Parathyroid adenoma (tissue), 2 donors: ENCODE measurements at regions not wholly inside any gene's neighbourhood (a gene's known extent, or its start where the extent isn't known, plus 50 kb on each side); places are given as distances from the start of the nearest gene placed in this dataset.

ENCODE experiments used
- H2AFZ ChIP-seq: fragments of 300-600 bp; sonication (generic); one replicate; pipeline ENCODE4 v1.7.0; 2017; ENCODE audit warnings: antibody characterized with exemption, mild to moderate bottlenecking
- H3K27ac ChIP-seq: fragments of 300-600 bp; sonication (generic); one replicate; pipeline ENCODE4 v1.7.0; 2017
- H3K27me3 ChIP-seq: fragments of 300-600 bp; sonication (generic); one replicate; pipeline ENCODE4 v1.7.0; 2017; ENCODE audit warnings: low read length; ENCODE audit not compliant: control insufficient read depth, insufficient read depth
- H3K36me3 ChIP-seq: fragments of 300-600 bp; sonication (generic); one replicate; pipeline ENCODE4 v1.7.0; 2017; ENCODE audit warnings: low read length; ENCODE audit not compliant: control insufficient read depth, insufficient read depth
- H3K4me1 ChIP-seq: fragments of 300-600 bp; sonication (generic); one replicate; pipeline ENCODE4 v1.7.0; 2017; ENCODE audit warnings: control low read depth
- H3K4me2 ChIP-seq: fragments of 300-600 bp; sonication (generic); one replicate; pipeline ENCODE4 v1.7.0; 2017; ENCODE audit warnings: low read length
- H3K4me3 ChIP-seq: fragments of 300-600 bp; sonication (generic); one replicate; pipeline ENCODE4 v1.7.0; 2017; ENCODE audit warnings: low read depth, low read length
- H3K79me2 ChIP-seq: fragments of 300-600 bp; sonication (generic); one replicate; pipeline ENCODE4 v1.7.0; 2017; ENCODE audit warnings: control low read depth
- H3K9ac ChIP-seq: fragments of 300-600 bp; sonication (generic); one replicate; pipeline ENCODE4 v1.7.0; 2017; ENCODE audit warnings: mild to moderate bottlenecking
- H3K9me3 ChIP-seq: fragments of 300-600 bp; sonication (generic); one replicate; pipeline ENCODE4 v1.7.0; 2017; ENCODE audit warnings: low read length; ENCODE audit not compliant: control insufficient read depth
- CTCF ChIP-seq: fragments of 300-600 bp; sonication (generic); IDR thresholded peaks from one replicate; pipeline ENCODE4 v1.7.0; 2017; ENCODE audit warnings: antibody characterized with exemption, mild to moderate bottlenecking
- donor health status: primary hyperparathyroidism.

GRCh38 chr11:45024316-45024715, 73.6 kb upstream of the TP53I11 start:
- Histone ChIP-seq H3K9ac (no peak overlapping the region), H3K4me1 (no peaks in the 10 kb centered on the region), H3K4me3 (no peak overlapping the region), H3K27ac (no peak overlapping the region), H3K4me2 (no peak overlapping the region), H2AFZ (no peak overlapping the region), H3K27me3 (no peaks in the 10 kb centered on the region), H3K36me3 (no peaks in the 10 kb centered on the region), H3K9me3 (no peaks in the 10 kb centered on the region), H3K79me2 (no peaks in the 10 kb centered on the region)
- no peak for TF ChIP-seq CTCF

- no peaks in the 10 kb centered on the region for H3K36me3 ChIP-seq
- no peaks in the 10 kb centered on the region for H3K79me2 ChIP-seq
- H3K4me2 ChIP-seq = no peak overlapping the region
- no peaks in the 10 kb centered on the region for H3K4me1 ChIP-seq
- H3K9me3 ChIP-seq = no peaks in the 10 kb centered on the region
- no peak overlapping the region for H3K4me3 ChIP-seq
- no peaks in the 10 kb centered on the region for H3K27me3 ChIP-seq
- H3K27ac ChIP-seq = peak overlapping the region; percentile 49
- no peak for TF ChIP-seq CTCF
- no peak overlapping the region for H3K9ac ChIP-seq
- H2AFZ ChIP-seq = no peak overlapping the region
Observed at GRCh38 chr11:45024846-45025588, 74.3 kb upstream of the TP53I11 start.

- no peaks in the 10 kb centered on the region for H3K79me2 ChIP-seq
Observed at GRCh38 chr11:45025716-45026492, 75.2 kb upstream of the TP53I11 start.

GRCh38 chr11:45026835-45027234, 76.2 kb upstream of the TP53I11 start:
- H3K27ac ChIP-seq = peak overlapping the region; percentile 57

More at GRCh38 chr11:45025716-45026492, 75.2 kb upstream of the TP53I11 start:
- H3K4me1 ChIP-seq = no peaks in the 10 kb centered on the region
- H3K36me3 ChIP-seq = no peaks in the 10 kb centered on the region
- no peak overlapping the region for H3K4me2 ChIP-seq
- peak overlapping the region; percentile 49 for H3K27ac ChIP-seq
- H2AFZ ChIP-seq = no peak overlapping the region
- no peak for TF ChIP-seq CTCF
- H3K27me3 ChIP-seq = no peaks in the 10 kb centered on the region
- H3K4me3 ChIP-seq = no peak overlapping the region
- no peak overlapping the region for H3K9ac ChIP-seq
- H3K9me3 ChIP-seq = no peaks in the 10 kb centered on the region

More at GRCh38 chr11:45026835-45027234, 76.2 kb upstream of the TP53I11 start:
- H3K4me2 ChIP-seq = no peak overlapping the region
- H3K36me3 ChIP-seq = no peaks in the 10 kb centered on the region
- no peaks in the 10 kb centered on the region for H3K27me3 ChIP-seq
- no peak for TF ChIP-seq CTCF
- H3K79me2 ChIP-seq = no peaks in the 10 kb centered on the region
- H3K9me3 ChIP-seq = no peaks in the 10 kb centered on the region
- no peaks in the 10 kb centered on the region for H3K4me1 ChIP-seq
- H2AFZ ChIP-seq = no peak overlapping the region
- no peak overlapping the region for H3K4me3 ChIP-seq
- H3K9ac ChIP-seq = no peak overlapping the region
